ENCODE measurements at regions not wholly inside any gene's neighbourhood (a gene's known extent, or its start where the extent isn't known, plus 50 kb on each side); places are given as distances from the start of the nearest gene placed in this dataset.
A peak's percentile ranks its signal among the peaks of the same experiment; 100 is the strongest.

DNA sequence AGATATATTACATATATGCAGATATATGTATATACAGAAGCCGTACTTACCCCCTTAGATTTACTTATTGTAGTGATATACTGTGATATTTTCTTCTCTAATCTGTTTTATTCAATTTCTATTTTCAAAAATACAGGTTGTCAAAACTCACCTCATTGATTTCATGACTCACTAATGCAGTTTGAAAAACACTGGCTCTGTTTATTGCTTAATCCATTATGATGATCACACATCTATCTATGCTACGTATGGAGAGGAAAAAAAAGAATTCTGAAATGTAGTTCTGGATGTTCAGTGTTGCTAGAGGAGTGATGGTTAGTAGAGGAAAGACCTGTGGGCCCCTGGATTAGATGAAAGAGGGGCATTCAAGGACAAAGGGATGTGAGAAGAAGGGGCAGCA is 121.0 kb upstream of the RPS23 start:
- DNase-seq (no peak), ATAC-seq (no peak)
- Histone ChIP-seq H3K27ac (no peak overlapping the region), H3K36me3 (ENCODE audit: insufficient read depth in 1 of 2, low read depth in 1 of 2) (no peaks in the 10 kb centered on the region), H3K4me1 (no peaks in the 10 kb centered on the region), H3K9me3 (peaks cover 2% of the 10 kb centered on the region), H3K4me3 (no peak overlapping the region), H3K27me3 (ENCODE audit: insufficient read depth in 3 of 3, low read length in 2 of 3) (no peaks in the 10 kb centered on the region)
- 92 to 95% (median 93%) methylated on average over 2 of the region's 2 CpGs for WGBS, 3 donors
- TF ChIP-seq, protein P1, sequence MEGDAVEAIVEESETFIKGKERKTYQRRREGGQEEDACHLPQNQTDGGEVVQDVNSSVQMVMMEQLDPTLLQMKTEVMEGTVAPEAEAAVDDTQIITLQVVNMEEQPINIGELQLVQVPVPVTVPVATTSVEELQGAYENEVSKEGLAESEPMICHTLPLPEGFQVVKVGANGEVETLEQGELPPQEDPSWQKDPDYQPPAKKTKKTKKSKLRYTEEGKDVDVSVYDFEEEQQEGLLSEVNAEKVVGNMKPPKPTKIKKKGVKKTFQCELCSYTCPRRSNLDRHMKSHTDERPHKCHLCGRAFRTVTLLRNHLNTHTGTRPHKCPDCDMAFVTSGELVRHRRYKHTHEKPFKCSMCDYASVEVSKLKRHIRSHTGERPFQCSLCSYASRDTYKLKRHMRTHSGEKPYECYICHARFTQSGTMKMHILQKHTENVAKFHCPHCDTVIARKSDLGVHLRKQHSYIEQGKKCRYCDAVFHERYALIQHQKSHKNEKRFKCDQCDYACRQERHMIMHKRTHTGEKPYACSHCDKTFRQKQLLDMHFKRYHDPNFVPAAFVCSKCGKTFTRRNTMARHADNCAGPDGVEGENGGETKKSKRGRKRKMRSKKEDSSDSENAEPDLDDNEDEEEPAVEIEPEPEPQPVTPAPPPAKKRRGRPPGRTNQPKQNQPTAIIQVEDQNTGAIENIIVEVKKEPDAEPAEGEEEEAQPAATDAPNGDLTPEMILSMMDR (IDR thresholded peaks at IDR 0.05) = no peak
- intact Hi-C loops (cut with DNase I) = no loop called here

DNA sequence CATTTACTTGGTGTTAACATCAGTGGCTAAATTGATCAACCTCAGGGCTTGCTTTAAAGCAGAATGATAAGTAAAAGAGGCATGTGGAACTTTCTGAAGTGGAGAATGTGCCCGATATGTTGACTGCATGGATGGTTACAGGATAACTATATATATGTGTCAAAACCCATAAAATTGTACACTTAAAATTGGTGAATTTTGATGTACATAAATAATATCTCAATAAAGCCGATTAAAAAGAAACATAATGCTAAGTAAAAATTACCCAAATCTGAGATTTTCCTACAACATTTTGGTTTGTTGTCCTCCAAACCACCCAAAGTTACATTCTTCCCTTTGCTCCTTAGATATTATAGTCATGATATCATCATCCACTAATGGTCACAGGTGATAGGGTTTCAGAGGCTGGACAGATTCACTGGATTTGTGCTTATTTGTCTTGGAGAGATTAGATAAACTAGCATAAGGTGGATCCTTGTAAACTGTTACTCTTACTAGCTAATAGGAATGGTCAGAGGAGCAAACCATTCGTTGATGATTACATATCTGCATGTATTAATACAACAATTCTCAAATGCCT is 119.7 kb upstream of the RPS23 start:
- WGBS, 3 donors = 93 to 98% (median 95%) methylated on average over 3 of the region's 3 CpGs
- Histone ChIP-seq H3K36me3 (ENCODE audit: insufficient read depth in 1 of 2, low read depth in 1 of 2) (no peaks in the 10 kb centered on the region), H3K4me3 (no peak overlapping the region), H3K27ac (no peak overlapping the region), H3K4me1 (no peaks in the 10 kb centered on the region), H3K27me3 (ENCODE audit: insufficient read depth in 3 of 3, low read length in 2 of 3) (no peaks in the 10 kb centered on the region), H3K9me3 (no peaks in the 10 kb centered on the region)
- TF ChIP-seq, protein P1 (IDR thresholded peaks at IDR 0.05) = no peak
- DNase-seq (no peak), ATAC-seq (no peak)
- intact Hi-C loops (cut with DNase I) = no loop called here

DNA sequence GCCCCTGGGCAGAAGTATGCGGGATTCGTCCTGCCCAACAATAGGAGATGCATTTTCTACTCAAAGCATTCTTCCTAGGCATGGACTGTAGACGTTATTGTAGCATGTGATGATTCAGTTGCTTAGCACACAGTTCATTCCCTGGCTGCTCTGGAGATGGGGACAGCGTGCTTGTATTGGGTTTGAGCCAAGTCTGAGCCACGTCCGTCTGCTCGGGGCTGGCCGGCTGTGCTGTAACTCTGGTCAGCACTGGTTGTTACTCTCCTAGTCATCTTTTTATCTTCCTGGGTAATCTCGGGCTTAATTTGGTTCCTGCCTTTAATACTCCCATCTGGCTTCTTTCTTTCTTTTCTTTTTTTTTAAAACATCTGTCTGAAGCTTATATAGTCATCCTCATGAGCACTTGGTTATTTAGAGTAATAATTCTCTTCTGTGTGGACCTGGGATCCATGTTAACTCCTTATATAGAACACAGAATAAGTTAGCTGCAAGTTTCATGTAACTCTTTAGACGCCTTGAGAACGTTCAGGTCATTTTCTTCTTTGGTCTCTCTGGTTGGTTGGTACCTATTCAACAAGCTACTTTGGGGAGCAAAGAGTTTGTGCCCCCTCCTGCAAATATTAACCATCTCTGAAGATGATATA is 118.8 kb upstream of the RPS23 start:
- TF ChIP-seq, protein P1 (IDR thresholded peaks at IDR 0.05) = no peak
- 10 to 13% (median 12%) methylated on average over 11 of the region's 11 CpGs for WGBS, 3 donors
- no peaks in the 10 kb centered on the region for H3K27me3 ChIP-seq (ENCODE audit: insufficient read depth in 3 of 3, low read length in 2 of 3)
- H3K9me3 ChIP-seq = no peaks in the 10 kb centered on the region
- no peaks in the 10 kb centered on the region for H3K4me1 ChIP-seq
- no peaks in the 10 kb centered on the region for H3K36me3 ChIP-seq (ENCODE audit: insufficient read depth in 1 of 2, low read depth in 1 of 2)
- intact Hi-C loops (cut with DNase I) = no loop called here
- peak; percentile 79 to 97 (median 90) for ATAC-seq
- H3K27ac ChIP-seq = peak overlapping the region; percentile 27
- peak; percentile 77 to 80 for DNase-seq
- no peak overlapping the region for H3K4me3 ChIP-seq

DNA sequence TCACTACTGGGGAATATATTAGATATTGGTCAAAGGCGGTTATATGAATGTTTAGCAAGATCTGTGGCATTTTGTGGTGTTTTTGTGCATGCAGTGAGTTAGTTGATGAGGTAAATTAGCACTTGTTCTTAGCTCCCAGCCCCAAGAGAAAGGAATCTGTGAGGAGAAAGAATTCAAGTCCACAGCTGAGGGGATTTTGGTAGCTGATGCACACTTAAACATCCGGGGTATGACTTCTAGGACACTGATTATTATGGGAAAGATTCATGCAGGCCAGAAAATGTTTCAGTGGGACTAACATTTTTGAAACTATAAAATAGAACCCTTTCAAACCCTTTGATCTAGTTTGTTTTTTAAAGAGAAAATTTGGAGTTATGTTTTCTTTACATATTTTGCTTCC is 118.2 kb upstream of the RPS23 start:
- peak overlapping the region; percentile 27 for H3K27ac ChIP-seq
- DNase-seq = no peak
- H3K4me1 ChIP-seq = no peaks in the 10 kb centered on the region
- H3K36me3 ChIP-seq (ENCODE audit: insufficient read depth in 1 of 2, low read depth in 1 of 2) = no peaks in the 10 kb centered on the region
- TF ChIP-seq, protein P1 (IDR thresholded peaks at IDR 0.05) = no peak
- no peaks in the 10 kb centered on the region for H3K27me3 ChIP-seq (ENCODE audit: insufficient read depth in 3 of 3, low read length in 2 of 3)
- no peak for ATAC-seq
- H3K9me3 ChIP-seq = no peaks in the 10 kb centered on the region
- 74 to 81% (median 77%) methylated on average over 2 of the region's 2 CpGs for WGBS, 3 donors
- H3K4me3 ChIP-seq = no peak overlapping the region
- intact Hi-C loops (cut with DNase I) = no loop called here

DNA sequence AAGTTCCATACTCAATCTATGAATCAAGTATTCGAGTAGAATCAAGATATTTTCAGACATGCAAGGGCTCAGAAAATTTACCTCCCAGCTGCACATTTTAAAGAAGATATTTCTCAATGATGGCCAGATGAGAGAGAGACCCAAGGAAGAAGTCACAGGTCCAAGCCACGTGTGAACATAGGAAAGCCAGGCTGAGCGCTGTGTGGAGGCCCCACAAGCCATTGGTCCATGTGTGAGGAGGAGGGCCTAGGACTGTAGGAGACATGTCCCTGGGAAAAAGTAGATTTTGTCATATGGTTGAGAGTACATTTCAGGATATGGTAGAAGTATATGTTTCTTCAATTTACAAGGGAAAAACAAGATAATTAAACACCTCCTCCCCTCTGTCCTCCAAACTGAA is 115.8 kb upstream of the RPS23 start:
- DNase-seq = no peak
- H3K27me3 ChIP-seq (ENCODE audit: insufficient read depth in 3 of 3, low read length in 2 of 3) = no peaks in the 10 kb centered on the region
- 74 to 91% (median 84%) methylated on average over 3 of the region's 3 CpGs for WGBS, 3 donors
- H3K27ac ChIP-seq = no peak overlapping the region
- TF ChIP-seq, protein P1 (IDR thresholded peaks at IDR 0.05) = no peak
- no peaks in the 10 kb centered on the region for H3K4me1 ChIP-seq
- no peaks in the 10 kb centered on the region for H3K36me3 ChIP-seq (ENCODE audit: insufficient read depth in 1 of 2, low read depth in 1 of 2)
- H3K9me3 ChIP-seq = no peaks in the 10 kb centered on the region
- intact Hi-C loops (cut with DNase I) = no loop called here
- no peak overlapping the region for H3K4me3 ChIP-seq
- no peak for ATAC-seq

All from psoas muscle (tissue), 7 donors.